Adrenal gland (tissue), 9 donors: ENCODE measurements at regions not wholly inside any gene's neighbourhood (a gene's known extent, or its start where the extent isn't known, plus 50 kb on each side); places are given as distances from the start of the nearest gene placed in this dataset.

ENCODE experiments used
- DNase-seq, 7 donors: peaks; one replicate each; pipeline ENCODE4 v3.0.0-alpha.2; 2019 to 2020
- H3K27ac ChIP-seq, 5 donors: fragments of 200-600 bp; sonication (generic) in 4 of 5; 1 replicate in 3 of 5; 2 replicates in 2 of 5; pipeline versions ENCODE4 v1.5.1 to v1.8.0; 2016 to 2020; ENCODE audit warnings: mild to moderate bottlenecking in 1 of 5
- H3K27me3 ChIP-seq: fragments of 200-600 bp; 2 replicates; pipeline ENCODE4 v1.8.0; 2021
- H3K36me3 ChIP-seq, 2 donors: fragments of 200-600 bp; replicated peaks in 1 of 2; 1 replicate in 1 of 2; 2 replicates in 1 of 2; pipeline versions ENCODE4 v1.5.1 to v1.8.0; 2018 to 2022
- H3K4me1 ChIP-seq, 2 donors: fragments of 200-600 bp; replicated peaks in 1 of 2; 1 replicate in 1 of 2; 2 replicates in 1 of 2; pipeline versions ENCODE4 v1.5.1 to v1.8.0; 2018 to 2021
- H3K4me3 ChIP-seq, 4 donors: fragments of 200-600 bp; sonication (generic) in 3 of 4; one replicate each; pipeline ENCODE4 v1.5.1; 2016 to 2018
- H3K9me3 ChIP-seq, 3 donors: fragments of 200-600 bp; sonication (generic) in 1 of 3; replicated peaks in 1 of 3; 1 replicate in 2 of 3; 2 replicates in 1 of 3; pipeline versions ENCODE4 v1.5.1 to v1.8.0; 2016 to 2021
- CTCF ChIP-seq, 6 experiments: fragments of 450-650 bp in 4 of 6; fragments of 200-600 bp in 2 of 6; sonication (generic) in 1 of 6; IDR thresholded peaks; 1 replicate in 5 of 6; 2 replicates in 1 of 6; pipeline versions ENCODE4 v1.5.1 to v1.8.0; 2016 to 2021; ENCODE audit warnings: antibody characterized with exemption in 6 of 6, mild to moderate bottlenecking in 2 of 6, moderate library complexity in 1 of 6
- POLR2A ChIP-seq, 2 donors: fragments of 450-650 bp; IDR thresholded peaks; one replicate each; pipeline ENCODE4 v1.6.1; 2017; ENCODE audit warnings: antibody characterized with exemption in 2 of 2, mild to moderate bottlenecking in 2 of 2, moderate library complexity in 1 of 2
- WGBS, 4 donors: extraction: QIAGEN DNeasy Blood & Tissue Kit in 2 of 4; methylation state at CpG; one replicate each; pipeline versions ENCODE4 v1.1.5 to v1.1.7; 2013 to 2017; 5-methylcytosine and 5-hydroxymethylcytosine counted together
- intact Hi-C, 2 donors: fragments of 100-400 bp; cut with DNase I; formaldehyde crosslinking; loops; one replicate each; pipeline versions ENCODE4 v1.14.1 to v1.15.0; 2022 to 2023
- donor health status: healthy with polysubstance abuse.
- donor health status: Bipolar disorder and iron deficiency.
- donor health status: DM: yes; HTN: yes; CAD: no.
- donor health status: DM: no; HTN: no; CAD: no.
- donor health status: DM: no; HTN: no; CAD: no.

GRCh38 chr5:67795781-67796477 is 419.6 kb upstream of the PIK3R1 start:
- WGBS, 4 donors: 60 to 71% (median 66%) methylated on average over 5 of the region's 5 CpGs
- Histone ChIP-seq H3K9me3 (no peaks in the 10 kb centered on the region), H3K27ac (peak overlapping the region in 2 of 5 donors; percentile 24 to 35), H3K4me3 (no peak overlapping the region), H3K27me3 (no peaks in the 10 kb centered on the region), H3K4me1 (peaks cover 0 to 13% of the 10 kb centered on the region in 2 donors), H3K36me3 (no peaks in the 10 kb centered on the region)
- TF ChIP-seq POLR2A (IDR thresholded peaks at IDR 0.05) (no peak), CTCF (IDR thresholded peaks at IDR 0.05) (no peak)
- intact Hi-C loops: no loop called here
- no peak for DNase-seq

GRCh38 chr5:67793966-67794365 is 421.6 kb upstream of the PIK3R1 start:
- Histone ChIP-seq H3K4me1 (peaks cover 0 to 7% of the 10 kb centered on the region in 2 donors), H3K27me3 (no peaks in the 10 kb centered on the region), H3K4me3 (no peak overlapping the region), H3K9me3 (no peaks in the 10 kb centered on the region), H3K27ac (no peak overlapping the region), H3K36me3 (no peaks in the 10 kb centered on the region)
- no peak for DNase-seq
- WGBS, 4 donors: 67 to 83% (median 69%) methylated on average over 2 of the region's 2 CpGs
- intact Hi-C loops: loop anchor here in 1 of 2 donors (5.0 kb wide), 1 partner anchor 97 kb away; no protein-coding TSS in a partner anchor
- no peak for TF ChIP-seq POLR2A (IDR thresholded peaks at IDR 0.05)
- no peak for TF ChIP-seq CTCF (IDR thresholded peaks at IDR 0.05)

GRCh38 chr5:67793418-67793817 is 422.1 kb upstream of the PIK3R1 start:
- Histone ChIP-seq H3K27ac (no peak overlapping the region), H3K27me3 (no peaks in the 10 kb centered on the region), H3K4me1 (peaks cover 0 to 7% of the 10 kb centered on the region in 2 donors), H3K36me3 (no peaks in the 10 kb centered on the region), H3K9me3 (no peaks in the 10 kb centered on the region), H3K4me3 (no peak overlapping the region)
- WGBS, 4 donors: 31 to 52% (median 46%) methylated on average over 1 of the region's 1 CpG
- TF ChIP-seq CTCF (IDR thresholded peaks at IDR 0.05) (no peak), POLR2A (IDR thresholded peaks at IDR 0.05) (no peak)
- DNase-seq: no peak
- intact Hi-C loops: loop anchor here in 1 of 2 donors (5.0 kb wide), 1 partner anchor 96 kb away; no protein-coding TSS in a partner anchor

- H3K4me3 ChIP-seq: no peak overlapping the region
- peaks cover 0 to 7% of the 10 kb centered on the region in 2 donors for H3K4me1 ChIP-seq
- no peak for DNase-seq
- no peaks in the 10 kb centered on the region for H3K27me3 ChIP-seq
- H3K27ac ChIP-seq: no peak overlapping the region
- no peak for TF ChIP-seq POLR2A (IDR thresholded peaks at IDR 0.05)
- no peak for TF ChIP-seq CTCF (IDR thresholded peaks at IDR 0.05)
- H3K36me3 ChIP-seq: no peaks in the 10 kb centered on the region
- intact Hi-C loops: loop anchor here in 1 of 2 donors (5.0 kb wide), 1 partner anchor 96 kb away; no protein-coding TSS in a partner anchor
- WGBS, 4 donors: 72 to 89% (median 81%) methylated on average over 3 of the region's 3 CpGs
- no peaks in the 10 kb centered on the region for H3K9me3 ChIP-seq
These were observed 422.7 kb upstream of the PIK3R1 start for GRCh38 chr5:67792891-67793290.
